GM13977 (cell line): ENCODE measurements at regions not wholly inside any gene's neighbourhood (a gene's known extent, or its start where the extent isn't known, plus 50 kb on each side); places are given as distances from the start of the nearest gene placed in this dataset.
"Not testable (repeated sequence)": the region's sequence is repeated elsewhere in the genome, so short reads cannot be mapped to it uniquely, and the experiment has no call there.

Experiments used
- DNase-seq: peaks from one replicate; pipeline ENCODE4 v3.0.0; 2012; ENCODE audit warnings: low spot score
- in situ Hi-C: fragments of 300-500 bp; cut with MboI; formaldehyde crosslinking; loops from one replicate; pipeline ENCODE4 v1.12.0; 2022; ENCODE audit warnings: low sequenced_read_pairs, low pct_unique_long_range_greater_than_20kb, mixed read lengths, inconsistent platforms; ENCODE audit not compliant: unreplicated experiment
- TF ChIP-seq, protein P1 (sequence below): IDR thresholded peaks from 2 replicates; pipeline ENCODE4 v1.5.1; 2012; ENCODE audit warnings: mild to moderate bottlenecking, control low read depth; ENCODE audit not compliant: insufficient read depth; ENCODE audit errors: extremely low read depth, missing control alignments

DNA sequence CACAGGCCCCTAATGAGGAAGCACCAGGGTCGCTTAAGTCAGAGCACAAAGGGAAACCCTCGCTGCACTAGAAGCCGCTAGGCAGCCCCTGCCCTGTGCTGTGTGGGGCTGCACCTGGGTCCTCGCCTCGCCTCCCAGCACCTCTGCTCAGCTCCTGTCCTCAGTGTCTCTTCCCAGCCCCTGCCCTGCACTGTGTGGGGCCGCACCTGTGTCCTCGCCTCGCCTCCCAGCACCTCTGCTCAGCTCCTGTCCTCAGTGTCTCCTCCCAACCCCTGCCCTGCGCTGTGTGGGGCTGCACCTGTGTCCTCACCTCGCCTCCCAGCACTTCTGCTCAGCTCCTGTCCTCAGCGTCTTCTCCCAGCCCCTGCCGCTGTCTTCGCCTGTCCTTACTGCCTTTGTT lies 342.8 kb downstream of the EIPR1 start:
- DNase-seq = no peak
- in situ Hi-C loops = no loop called here
- TF ChIP-seq, protein P1, sequence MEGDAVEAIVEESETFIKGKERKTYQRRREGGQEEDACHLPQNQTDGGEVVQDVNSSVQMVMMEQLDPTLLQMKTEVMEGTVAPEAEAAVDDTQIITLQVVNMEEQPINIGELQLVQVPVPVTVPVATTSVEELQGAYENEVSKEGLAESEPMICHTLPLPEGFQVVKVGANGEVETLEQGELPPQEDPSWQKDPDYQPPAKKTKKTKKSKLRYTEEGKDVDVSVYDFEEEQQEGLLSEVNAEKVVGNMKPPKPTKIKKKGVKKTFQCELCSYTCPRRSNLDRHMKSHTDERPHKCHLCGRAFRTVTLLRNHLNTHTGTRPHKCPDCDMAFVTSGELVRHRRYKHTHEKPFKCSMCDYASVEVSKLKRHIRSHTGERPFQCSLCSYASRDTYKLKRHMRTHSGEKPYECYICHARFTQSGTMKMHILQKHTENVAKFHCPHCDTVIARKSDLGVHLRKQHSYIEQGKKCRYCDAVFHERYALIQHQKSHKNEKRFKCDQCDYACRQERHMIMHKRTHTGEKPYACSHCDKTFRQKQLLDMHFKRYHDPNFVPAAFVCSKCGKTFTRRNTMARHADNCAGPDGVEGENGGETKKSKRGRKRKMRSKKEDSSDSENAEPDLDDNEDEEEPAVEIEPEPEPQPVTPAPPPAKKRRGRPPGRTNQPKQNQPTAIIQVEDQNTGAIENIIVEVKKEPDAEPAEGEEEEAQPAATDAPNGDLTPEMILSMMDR = no peak

DNA sequence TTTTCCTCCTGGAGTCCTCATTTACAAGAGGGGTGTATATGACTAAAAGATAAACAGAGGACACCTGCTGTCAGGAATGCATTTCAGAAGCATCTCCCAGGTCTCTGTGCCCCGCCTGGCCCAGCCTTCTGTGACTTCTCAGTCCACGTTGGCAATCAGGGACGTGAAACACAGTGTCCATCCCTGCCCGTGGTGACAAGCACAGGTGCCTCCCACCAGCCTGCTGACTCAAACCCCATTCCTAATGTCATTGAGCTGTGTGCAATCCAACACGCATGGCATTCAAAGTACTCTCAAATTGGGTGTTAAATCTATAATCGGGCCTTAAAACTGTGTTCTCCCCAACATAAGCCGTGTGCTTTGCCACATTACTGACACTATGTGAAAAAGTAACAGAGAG lies 343.2 kb downstream of the EIPR1 start:
- no peak for DNase-seq
- in situ Hi-C loops = no loop called here
- TF ChIP-seq, protein P1 = no peak

DNA sequence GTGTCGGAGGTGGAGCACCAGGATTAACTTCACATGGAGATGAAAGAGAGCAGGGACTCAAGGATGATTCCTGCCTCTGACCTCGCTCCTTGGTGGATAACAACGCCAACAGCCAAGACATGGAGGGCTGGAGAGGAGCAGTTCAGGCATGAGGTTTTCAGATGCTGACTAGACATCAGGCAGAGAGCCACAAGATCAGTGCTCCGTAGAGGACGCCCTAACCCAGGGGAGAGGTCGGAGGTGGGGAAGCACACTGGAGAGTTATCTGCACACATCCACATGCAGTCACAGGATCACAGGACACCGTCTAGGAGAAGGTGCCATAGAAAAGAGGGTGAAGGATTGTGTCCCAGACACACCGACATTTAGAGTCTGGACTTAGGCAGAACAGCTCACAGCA lies 344.3 kb downstream of the EIPR1 start:
- no peak for DNase-seq
- TF ChIP-seq, protein P1 = no peak
- in situ Hi-C loops = no loop called here

DNA sequence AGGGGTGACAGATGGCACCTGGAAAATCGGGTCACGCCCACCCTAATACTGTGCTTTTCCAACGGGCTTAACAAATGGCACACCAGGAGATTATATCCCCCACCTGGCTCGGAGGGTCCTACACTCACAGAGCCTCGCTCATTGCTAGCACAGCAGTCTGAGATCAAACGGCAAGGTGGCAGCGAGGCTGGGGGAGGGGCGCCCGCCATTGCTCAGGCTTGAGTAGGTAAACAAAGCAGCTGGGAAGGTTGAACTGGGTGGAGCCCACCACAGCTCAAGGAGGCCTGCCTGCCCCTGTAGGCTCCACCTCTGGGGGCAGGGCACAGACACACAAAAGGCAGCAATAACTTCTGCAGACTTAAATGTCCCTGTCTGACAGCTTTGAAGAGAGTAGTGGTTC lies 346.8 kb downstream of the EIPR1 start:
- DNase-seq, in situ Hi-C loops: not testable (repeated sequence)

DNA sequence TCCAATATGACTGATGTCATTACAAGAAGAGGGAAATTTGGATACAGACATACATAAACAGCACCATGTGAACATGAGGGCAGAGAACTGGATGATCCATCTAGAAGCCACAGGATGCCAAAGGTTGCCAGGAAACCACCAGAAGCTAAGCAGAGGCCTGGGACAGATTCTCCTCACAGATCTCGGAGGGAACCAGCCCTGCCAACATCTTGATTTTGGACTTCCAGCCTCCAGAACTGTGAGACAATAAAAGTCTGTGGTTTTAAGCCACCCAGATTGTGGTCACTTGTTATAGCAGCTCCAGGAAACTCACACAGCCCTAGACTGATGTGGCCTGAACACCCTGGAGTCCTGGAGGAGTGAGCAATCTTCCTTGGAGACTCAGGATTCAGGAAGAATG lies 351.6 kb downstream of the EIPR1 start:
- no peak for DNase-seq
- TF ChIP-seq, protein P1 = no peak
- in situ Hi-C loops = no loop called here

DNA sequence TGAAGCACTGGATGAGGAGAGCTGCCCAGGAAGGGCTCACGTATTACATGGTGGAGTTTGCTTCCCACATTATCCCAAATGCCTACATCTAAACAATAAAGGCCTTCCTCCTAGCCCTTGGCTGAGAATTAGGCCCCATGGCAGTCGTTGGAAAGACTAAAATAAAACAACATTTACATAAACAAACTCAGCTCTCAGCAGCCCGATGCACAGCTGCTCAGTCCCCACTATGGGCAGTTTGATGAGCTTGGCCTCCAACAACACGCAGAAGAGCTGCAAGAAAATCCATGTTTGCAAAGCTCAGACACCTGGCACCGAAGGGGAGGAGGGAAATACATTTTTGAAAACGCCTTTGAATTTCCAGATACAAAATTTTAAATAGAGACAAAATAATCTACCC lies 352.4 kb downstream of the EIPR1 start:
- TF ChIP-seq, protein P1 = no peak
- no peak for DNase-seq
- in situ Hi-C loops = no loop called here

DNA sequence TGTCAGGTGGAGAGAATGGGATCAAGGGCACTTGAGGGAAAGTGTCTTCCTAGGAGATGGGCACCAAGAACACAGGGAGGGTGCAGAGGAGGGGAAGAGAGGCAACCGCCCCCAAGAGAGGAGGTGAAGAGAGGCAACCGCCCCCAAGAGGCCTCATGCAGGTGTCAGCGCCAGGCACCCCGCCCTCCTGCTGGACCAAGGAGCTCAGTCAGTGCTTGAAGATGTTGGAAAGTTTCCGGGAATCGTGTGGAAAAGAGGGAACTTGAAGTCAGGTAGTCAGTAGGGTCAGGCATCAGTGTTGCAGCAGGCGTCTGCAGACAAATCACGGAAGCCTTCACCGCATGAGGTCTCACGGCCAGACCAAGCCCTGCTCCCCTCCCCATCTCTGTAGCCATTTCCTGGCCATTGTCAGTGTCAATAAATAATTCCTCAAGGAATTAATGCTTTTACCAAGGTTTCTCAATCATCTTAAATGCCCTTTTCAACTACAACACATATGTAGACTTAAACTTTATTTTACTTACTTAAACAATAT lies 353.1 kb downstream of the EIPR1 start:
- in situ Hi-C loops = no loop called here

More for the DNA sequence above, 353.1 kb downstream of the EIPR1 start:
- TF ChIP-seq, protein P1 = no peak
- no peak for DNase-seq
